HCT116 (cell line): ENCODE measurements at regions not wholly inside any gene's neighbourhood (a gene's known extent, or its start where the extent isn't known, plus 50 kb on each side); places are given as distances from the start of the nearest gene placed in this dataset.

Source experiments
- ATAC-seq: fragments of 200-7000 bp; cut with Tn5 transposase; 2 replicates; pipeline ENCODE4 v1.9.1; 2020; ENCODE audit warnings: mild to moderate bottlenecking, moderate library complexity
- BruUV-seq: library from RNA; stranded (reverse); fragments of 400-500 nt; replicated peaks from 2 replicates; lab custom pipeline; 2021; lab: Mats Ljungman, UMichigan
- CTCF ChIA-PET: fragments of 300-600 bp; sonication (Branson Sonifier 250); formaldehyde crosslinking; loops from one replicate; lab custom pipeline; 2021; ENCODE audit warnings: antibody characterized with exemption; lab: Charles Lee
- POLR2A ChIA-PET: fragments of 300-600, 350-600 bp; sonication (Branson Sonifier 250); formaldehyde crosslinking; loops from one replicate; lab custom pipeline; 2021; ENCODE audit warnings: antibody characterized with exemption; lab: Charles Lee
- RAD21 ChIA-PET, 2 experiments: fragments of 300-600 bp; sonication (Branson Sonifier 250); formaldehyde crosslinking; loops; one replicate each; lab custom pipeline; 2023; ENCODE audit warnings: low total read pairs in 2 of 2; ENCODE audit not compliant: uncharacterized antibody in 2 of 2, unreplicated experiment in 2 of 2, low non-redundant PET in 1 of 2; lab: Charles Lee
- DNase-seq: peaks from one replicate; pipeline ENCODE4 v3.0.0-alpha.2; 2010; ENCODE audit warnings: low read depth, low spot score
- H2AFZ ChIP-seq: fragments of 200-600 bp; shearing (Covaris generic), sonication (generic); 2 replicates; pipeline ENCODE4 v1.6.1; 2017; ENCODE audit warnings: low read depth, mixed run types, mixed read lengths, antibody characterized with exemption, low read length; ENCODE audit not compliant: poor library complexity, severe bottlenecking
- H3K27ac ChIP-seq: 2 replicates; pipeline ENCODE4 v1.5.1; 2012; ENCODE audit warnings: low read depth, low read length
- H3K27me3 ChIP-seq: fragments of 200-600 bp; sonication (generic); 2 replicates; pipeline ENCODE4 v1.6.1; 2016; ENCODE audit warnings: mixed run types, low read length, mixed read lengths; ENCODE audit not compliant: insufficient read depth
- H3K36me3 ChIP-seq, 2 experiments: fragments of 200-500 bp in 1 of 2; fragments of 200-600 bp in 1 of 2; sonication (Bioruptor generic) in 1 of 2; sonication (generic) in 1 of 2; 2 replicates each; pipeline versions ENCODE4 v1.5.1 to v1.6.1; 2014 to 2016; ENCODE audit warnings: low read length in 2 of 2, inconsistent platforms in 1 of 2, mixed read lengths in 1 of 2, mixed run types in 1 of 2; ENCODE audit not compliant: insufficient read depth in 2 of 2, control insufficient read depth in 1 of 2
- H3K4me1 ChIP-seq, 2 experiments: fragments of 200-600 bp in 1 of 2; sonication (generic) in 1 of 2; 2 replicates each; pipeline versions ENCODE4 v1.5.1 to v1.6.1; 2012 to 2017; ENCODE audit warnings: low read length in 2 of 2, inconsistent platforms in 1 of 2, mild to moderate bottlenecking in 1 of 2, mixed read lengths in 1 of 2, mixed run types in 1 of 2, moderate library complexity in 1 of 2; ENCODE audit not compliant: insufficient read depth in 2 of 2, control insufficient read depth in 1 of 2
- H3K4me2 ChIP-seq: fragments of 200-600 bp; sonication (generic); 2 replicates; pipeline ENCODE4 v1.6.1; 2017; ENCODE audit warnings: mixed run types, low read length, mixed read lengths
- H3K4me3 ChIP-seq, 2 experiments: fragments of 200-600 bp in 1 of 2; sonication (generic) in 1 of 2; replicated peaks in 1 of 2; 2 replicates each; pipeline ENCODE4 v1.5.1; 2011 to 2016; ENCODE audit warnings: low read length in 2 of 2, control low read depth in 1 of 2, low read depth in 1 of 2, mild to moderate bottlenecking in 1 of 2, mixed read lengths in 1 of 2, mixed run types in 1 of 2
- H3K79me2 ChIP-seq: fragments of 200-600 bp; sonication (generic); 2 replicates; pipeline ENCODE4 v1.6.1; 2017; ENCODE audit warnings: mild to moderate bottlenecking, mixed run types, low read length, moderate library complexity, mixed read lengths; ENCODE audit not compliant: insufficient read depth
- H3K9ac ChIP-seq: fragments of 200-600 bp; sonication (generic); 2 replicates; pipeline ENCODE4 v1.6.1; 2016; ENCODE audit warnings: low read length, mixed read lengths
- H3K9me2 ChIP-seq: fragments of 200-600 bp; sonication (generic), shearing (Covaris generic); 2 replicates; pipeline ENCODE4 v1.6.1; 2017; ENCODE audit warnings: mixed run types, mild to moderate bottlenecking, moderate library complexity; ENCODE audit not compliant: insufficient read depth
- H3K9me3 ChIP-seq, 2 experiments: fragments of 200-500 bp in 1 of 2; fragments of 200-600 bp in 1 of 2; sonication (Bioruptor generic) in 1 of 2; sonication (generic) in 1 of 2; 2 replicates each; pipeline ENCODE4 v1.6.1; 2014 to 2017; ENCODE audit warnings: low read length in 2 of 2, mixed read lengths in 2 of 2, inconsistent platforms in 1 of 2, low read depth in 1 of 2, mild to moderate bottlenecking in 1 of 2, mixed run types in 1 of 2, moderate library complexity in 1 of 2; ENCODE audit not compliant: control insufficient read depth in 1 of 2, insufficient read depth in 1 of 2
- H4K20me1 ChIP-seq: fragments of 200-600 bp; sonication (generic), shearing (Covaris generic); 2 replicates; pipeline ENCODE4 v1.6.1; 2017; ENCODE audit warnings: mixed run types, mild to moderate bottlenecking, moderate library complexity; ENCODE audit not compliant: insufficient read depth
- CBX3 ChIP-seq: IDR thresholded peaks from 2 replicates; pipeline ENCODE4 v1.6.1; 2012; ENCODE audit warnings: low read depth
- CEBPB ChIP-seq: IDR thresholded peaks from 2 replicates; pipeline ENCODE4 v1.6.1; 2012; ENCODE audit warnings: low read depth
- EGR1 ChIP-seq: IDR thresholded peaks from 2 replicates; pipeline ENCODE4 v1.6.1; 2012; ENCODE audit warnings: low read depth
- EZH2phosphoT487 ChIP-seq: fragments of 200-600 bp; IDR thresholded peaks from 2 replicates; pipeline ENCODE4 v1.6.1; 2018; ENCODE audit warnings: antibody characterized with exemption, borderline replicate concordance
- FOSL1 ChIP-seq: IDR thresholded peaks from 2 replicates; pipeline ENCODE4 v1.6.1; 2012; ENCODE audit warnings: low read depth
- MAX ChIP-seq: IDR thresholded peaks from 2 replicates; pipeline ENCODE4 v1.6.1; 2012
- POLR2A ChIP-seq: IDR thresholded peaks from 2 replicates; pipeline ENCODE4 v1.7.0; 2011; ENCODE audit warnings: borderline replicate concordance; ENCODE audit not compliant: insufficient read depth, insufficient read length; ENCODE audit errors: extremely low read depth
- POLR2AphosphoS5 ChIP-seq: IDR thresholded peaks from 2 replicates; pipeline ENCODE4 v1.6.1; 2011; ENCODE audit warnings: mild to moderate bottlenecking, low read depth, low read length, moderate library complexity
- RAD21 ChIP-seq: IDR thresholded peaks from 2 replicates; pipeline ENCODE4 v1.6.1; 2012; ENCODE audit warnings: low read depth, mild to moderate bottlenecking
- SIN3A ChIP-seq: IDR thresholded peaks from 2 replicates; pipeline ENCODE4 v1.6.1; 2012; ENCODE audit warnings: low read depth
- SRF ChIP-seq: IDR thresholded peaks from 2 replicates; pipeline ENCODE4 v1.6.1; 2012; ENCODE audit warnings: low read depth
- TCF7L2 ChIP-seq: IDR thresholded peaks from 2 replicates; pipeline ENCODE4 v1.7.0; 2011; ENCODE audit warnings: borderline replicate concordance, inconsistent platforms; ENCODE audit not compliant: insufficient read depth, insufficient read length; ENCODE audit errors: extremely low read depth
- YY1 ChIP-seq: IDR thresholded peaks from 2 replicates; pipeline ENCODE4 v1.6.1; 2011; ENCODE audit warnings: low read length, low read depth, moderate library complexity, mild to moderate bottlenecking; ENCODE audit not compliant: insufficient replicate concordance; ENCODE audit errors: extremely low read depth
- ZFX ChIP-seq: fragments of 450-650 bp; IDR thresholded peaks from 2 replicates; pipeline ENCODE4 v1.6.1; 2017
- ZNF274 ChIP-seq: fragments of 200-500 bp; sonication (Bioruptor generic); IDR thresholded peaks from 2 replicates; pipeline ENCODE4 v1.6.1; 2014; ENCODE audit warnings: mild to moderate bottlenecking, low read depth, low read length, inconsistent platforms
- intact Hi-C: fragments of 100-400 bp; cut with micrococcal nuclease; formaldehyde crosslinking; loops from 2 replicates; pipeline ENCODE4 v1.10.0; 2022
- TF ChIP-seq, protein P1 (sequence below): IDR thresholded peaks from 2 replicates; pipeline ENCODE4 v1.6.1; 2011; ENCODE audit warnings: mild to moderate bottlenecking, low read length, moderate library complexity; ENCODE audit not compliant: insufficient replicate concordance; ENCODE audit errors: extremely low read depth
- TF ChIP-seq, protein P2 (sequence below): IDR thresholded peaks from 2 replicates; pipeline ENCODE4 v1.6.1; 2012; ENCODE audit warnings: low read depth
- TF ChIP-seq, protein P3 (sequence below), 3 experiments: fragments of 200-600 bp in 1 of 3; sonication (generic) in 1 of 3; IDR thresholded peaks in 2 of 3; conservative IDR thresholded peaks in 1 of 3; 2 replicates each; pipeline ENCODE4 v1.5.1; 2012 to 2017; ENCODE audit warnings: low read depth in 2 of 3, low read length in 2 of 3, antibody characterized with exemption in 1 of 3, borderline replicate concordance in 1 of 3, control low read depth in 1 of 3, mild to moderate bottlenecking in 1 of 3, mixed read lengths in 1 of 3, mixed run types in 1 of 3, moderate library complexity in 1 of 3; ENCODE audit not compliant: insufficient read depth in 1 of 3

DNA sequence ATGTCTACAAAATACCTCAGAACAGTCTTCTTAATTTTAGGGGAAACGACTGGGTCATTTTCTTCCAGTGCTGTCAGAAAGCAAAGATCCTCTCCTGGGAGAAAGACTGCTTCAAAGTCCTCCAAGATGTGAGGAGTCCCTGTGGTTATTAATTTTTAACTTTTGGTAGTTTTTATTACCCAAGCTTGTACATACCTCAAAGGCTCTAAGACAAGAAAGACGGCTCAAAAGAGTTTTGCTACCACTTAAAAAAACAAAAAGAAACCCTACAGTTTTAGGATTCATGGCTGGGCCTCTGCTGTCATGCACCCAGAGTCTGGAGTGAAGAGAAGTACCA lies 56.1 kb upstream of the APCDD1L start:
- Histone ChIP-seq H3K4me2 (no peak overlapping the region), H3K9me2 (no peaks in the 10 kb centered on the region), H3K9me3 (no peaks in the 10 kb centered on the region), H3K79me2 (no peaks in the 10 kb centered on the region), H2AFZ (no peak overlapping the region), H3K9ac (no peak overlapping the region), H3K27me3 (no peaks in the 10 kb centered on the region), H3K36me3 (no peaks in the 10 kb centered on the region), H4K20me1 (no peaks in the 10 kb centered on the region), H3K4me1 (no peaks in the 10 kb centered on the region), H3K27ac (no peak overlapping the region), H3K4me3 (no peak overlapping the region)
- TF ChIP-seq, protein P1, sequence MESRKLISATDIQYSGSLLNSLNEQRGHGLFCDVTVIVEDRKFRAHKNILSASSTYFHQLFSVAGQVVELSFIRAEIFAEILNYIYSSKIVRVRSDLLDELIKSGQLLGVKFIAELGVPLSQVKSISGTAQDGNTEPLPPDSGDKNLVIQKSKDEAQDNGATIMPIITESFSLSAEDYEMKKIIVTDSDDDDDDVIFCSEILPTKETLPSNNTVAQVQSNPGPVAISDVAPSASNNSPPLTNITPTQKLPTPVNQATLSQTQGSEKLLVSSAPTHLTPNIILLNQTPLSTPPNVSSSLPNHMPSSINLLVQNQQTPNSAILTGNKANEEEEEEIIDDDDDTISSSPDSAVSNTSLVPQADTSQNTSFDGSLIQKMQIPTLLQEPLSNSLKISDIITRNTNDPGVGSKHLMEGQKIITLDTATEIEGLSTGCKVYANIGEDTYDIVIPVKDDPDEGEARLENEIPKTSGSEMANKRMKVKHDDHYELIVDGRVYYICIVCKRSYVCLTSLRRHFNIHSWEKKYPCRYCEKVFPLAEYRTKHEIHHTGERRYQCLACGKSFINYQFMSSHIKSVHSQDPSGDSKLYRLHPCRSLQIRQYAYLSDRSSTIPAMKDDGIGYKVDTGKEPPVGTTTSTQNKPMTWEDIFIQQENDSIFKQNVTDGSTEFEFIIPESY, result no peak
- TF ChIP-seq EGR1 (no peak), MAX (no peak), EZH2phosphoT487 (no peak), FOSL1 (no peak), CBX3 (no peak), TCF7L2 (no peak), SIN3A (no peak), POLR2A (no peak), POLR2AphosphoS5 (no peak), YY1 (no peak), ZFX (no peak), ZNF274 (no peak), CEBPB (no peak), RAD21 (no peak), SRF (no peak)
- TF ChIP-seq, protein P2, sequence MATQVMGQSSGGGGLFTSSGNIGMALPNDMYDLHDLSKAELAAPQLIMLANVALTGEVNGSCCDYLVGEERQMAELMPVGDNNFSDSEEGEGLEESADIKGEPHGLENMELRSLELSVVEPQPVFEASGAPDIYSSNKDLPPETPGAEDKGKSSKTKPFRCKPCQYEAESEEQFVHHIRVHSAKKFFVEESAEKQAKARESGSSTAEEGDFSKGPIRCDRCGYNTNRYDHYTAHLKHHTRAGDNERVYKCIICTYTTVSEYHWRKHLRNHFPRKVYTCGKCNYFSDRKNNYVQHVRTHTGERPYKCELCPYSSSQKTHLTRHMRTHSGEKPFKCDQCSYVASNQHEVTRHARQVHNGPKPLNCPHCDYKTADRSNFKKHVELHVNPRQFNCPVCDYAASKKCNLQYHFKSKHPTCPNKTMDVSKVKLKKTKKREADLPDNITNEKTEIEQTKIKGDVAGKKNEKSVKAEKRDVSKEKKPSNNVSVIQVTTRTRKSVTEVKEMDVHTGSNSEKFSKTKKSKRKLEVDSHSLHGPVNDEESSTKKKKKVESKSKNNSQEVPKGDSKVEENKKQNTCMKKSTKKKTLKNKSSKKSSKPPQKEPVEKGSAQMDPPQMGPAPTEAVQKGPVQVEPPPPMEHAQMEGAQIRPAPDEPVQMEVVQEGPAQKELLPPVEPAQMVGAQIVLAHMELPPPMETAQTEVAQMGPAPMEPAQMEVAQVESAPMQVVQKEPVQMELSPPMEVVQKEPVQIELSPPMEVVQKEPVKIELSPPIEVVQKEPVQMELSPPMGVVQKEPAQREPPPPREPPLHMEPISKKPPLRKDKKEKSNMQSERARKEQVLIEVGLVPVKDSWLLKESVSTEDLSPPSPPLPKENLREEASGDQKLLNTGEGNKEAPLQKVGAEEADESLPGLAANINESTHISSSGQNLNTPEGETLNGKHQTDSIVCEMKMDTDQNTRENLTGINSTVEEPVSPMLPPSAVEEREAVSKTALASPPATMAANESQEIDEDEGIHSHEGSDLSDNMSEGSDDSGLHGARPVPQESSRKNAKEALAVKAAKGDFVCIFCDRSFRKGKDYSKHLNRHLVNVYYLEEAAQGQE, result no peak
- TF ChIP-seq, protein P3, sequence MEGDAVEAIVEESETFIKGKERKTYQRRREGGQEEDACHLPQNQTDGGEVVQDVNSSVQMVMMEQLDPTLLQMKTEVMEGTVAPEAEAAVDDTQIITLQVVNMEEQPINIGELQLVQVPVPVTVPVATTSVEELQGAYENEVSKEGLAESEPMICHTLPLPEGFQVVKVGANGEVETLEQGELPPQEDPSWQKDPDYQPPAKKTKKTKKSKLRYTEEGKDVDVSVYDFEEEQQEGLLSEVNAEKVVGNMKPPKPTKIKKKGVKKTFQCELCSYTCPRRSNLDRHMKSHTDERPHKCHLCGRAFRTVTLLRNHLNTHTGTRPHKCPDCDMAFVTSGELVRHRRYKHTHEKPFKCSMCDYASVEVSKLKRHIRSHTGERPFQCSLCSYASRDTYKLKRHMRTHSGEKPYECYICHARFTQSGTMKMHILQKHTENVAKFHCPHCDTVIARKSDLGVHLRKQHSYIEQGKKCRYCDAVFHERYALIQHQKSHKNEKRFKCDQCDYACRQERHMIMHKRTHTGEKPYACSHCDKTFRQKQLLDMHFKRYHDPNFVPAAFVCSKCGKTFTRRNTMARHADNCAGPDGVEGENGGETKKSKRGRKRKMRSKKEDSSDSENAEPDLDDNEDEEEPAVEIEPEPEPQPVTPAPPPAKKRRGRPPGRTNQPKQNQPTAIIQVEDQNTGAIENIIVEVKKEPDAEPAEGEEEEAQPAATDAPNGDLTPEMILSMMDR (IDR thresholded peaks at IDR 0.05 in 2 of 3, conservative IDR thresholded peaks at IDR 0.05 in 1 of 3; ENCODE audit: borderline replicate concordance in 1 of 3, insufficient read depth in 1 of 3, low read depth in 2 of 3, low read length in 2 of 3), result no peak
- DNase-seq (no peak), ATAC-seq (no peak)
- RAD21 ChIA-PET, result no interaction called here
- BruUV-seq, result no TSS peak
- POLR2A ChIA-PET, result no interaction called here
- CTCF ChIA-PET, result no interaction called here
- intact Hi-C loops, result no loop called here
